DOHH2 (cell line): ENCODE measurements at regions not wholly inside any gene's neighbourhood (a gene's known extent, or its start where the extent isn't known, plus 50 kb on each side); places are given as distances from the start of the nearest gene placed in this dataset.

Experiments
- H3F3A ChIP-seq: fragments of 200-600 bp; sonication (generic), shearing (Covaris generic); 2 replicates; pipeline ENCODE4 v1.6.0; 2016; ENCODE audit warnings: antibody characterized with exemption, mild to moderate bottlenecking; ENCODE audit not compliant: control insufficient read depth, insufficient read depth
- H3K27ac ChIP-seq: fragments of 200-600 bp; sonication (generic); 2 replicates; pipeline ENCODE4 v1.5.1; 2014; ENCODE audit warnings: low read depth, mild to moderate bottlenecking, low read length, moderate library complexity
- H3K27me3 ChIP-seq: fragments of 200-600 bp; sonication (generic); 2 replicates; pipeline ENCODE4 v1.6.1; 2014; ENCODE audit warnings: mild to moderate bottlenecking, low read length, mixed read lengths; ENCODE audit not compliant: control insufficient read depth
- H3K36me3 ChIP-seq: fragments of 200-600 bp; sonication (generic); 2 replicates; pipeline ENCODE4 v1.6.1; 2014; ENCODE audit warnings: mild to moderate bottlenecking, low read length, moderate library complexity, mixed read lengths; ENCODE audit not compliant: control insufficient read depth
- H3K4me1 ChIP-seq: fragments of 200-600 bp; sonication (generic); 2 replicates; pipeline ENCODE4 v1.6.1; 2014; ENCODE audit warnings: mild to moderate bottlenecking, low read length, mixed read lengths; ENCODE audit not compliant: control insufficient read depth
- H3K4me2 ChIP-seq: fragments of 200-600 bp; sonication (generic); 2 replicates; pipeline ENCODE4 v1.6.0; 2014; ENCODE audit warnings: mild to moderate bottlenecking, low read length, moderate library complexity
- H3K4me3 ChIP-seq: fragments of 200-600 bp; sonication (generic); 2 replicates; pipeline ENCODE4 v1.5.1; 2014; ENCODE audit warnings: mild to moderate bottlenecking, low read length, mixed read lengths
- H3K79me2 ChIP-seq: fragments of 200-600 bp; sonication (generic); 2 replicates; pipeline ENCODE4 v1.6.1; 2014; ENCODE audit warnings: mild to moderate bottlenecking, low read length, mixed read lengths; ENCODE audit not compliant: control insufficient read depth
- H3K9me2 ChIP-seq: fragments of 200-600 bp; sonication (generic); replicated peaks from 2 replicates; pipeline ENCODE4 v1.6.1; 2014; ENCODE audit warnings: mild to moderate bottlenecking, low read length, mixed read lengths; ENCODE audit not compliant: control insufficient read depth
- H3K9me3 ChIP-seq: fragments of 200-600 bp; sonication (generic); 2 replicates; pipeline ENCODE4 v1.6.1; 2014; ENCODE audit warnings: antibody characterized with exemption, low read length, mixed read lengths; ENCODE audit not compliant: control insufficient read depth, insufficient read depth
- H4K20me1 ChIP-seq: fragments of 200-600 bp; sonication (generic); 2 replicates; pipeline ENCODE4 v1.6.0; 2014; ENCODE audit warnings: low read depth, mild to moderate bottlenecking, antibody characterized with exemption, low read length, moderate library complexity; ENCODE audit not compliant: control insufficient read depth, insufficient read depth
- CTCF ChIP-seq: fragments of 200-600 bp; sonication (generic); IDR thresholded peaks from one replicate; pipeline ENCODE4 v1.5.1; 2014; ENCODE audit warnings: antibody characterized with exemption, mild to moderate bottlenecking, low read depth, low read length; ENCODE audit not compliant: poor library complexity, severe bottlenecking
- EZH2phosphoT487 ChIP-seq: fragments of 200-600 bp; sonication (generic); IDR thresholded peaks from 2 replicates; pipeline ENCODE4 v1.6.1; 2017; ENCODE audit warnings: borderline replicate concordance, mild to moderate bottlenecking, antibody characterized with exemption, low read length, moderate library complexity, mixed read lengths

GRCh38 chr16:87129771-87130170 is 187.4 kb downstream of the C16orf95 start:
- Histone ChIP-seq H3K79me2 (no peaks in the 10 kb centered on the region), H3K4me1 (no peaks in the 10 kb centered on the region), H3F3A (no peaks in the 10 kb centered on the region), H3K36me3 (no peaks in the 10 kb centered on the region), H3K27ac (no peak overlapping the region), H3K9me2 (no peaks in the 10 kb centered on the region), H3K4me2 (no peak overlapping the region), H3K9me3 (peaks cover 1% of the 10 kb centered on the region; the same call in 1 of the 2 replicates), H4K20me1 (no peaks in the 10 kb centered on the region), H3K4me3 (no peak overlapping the region), H3K27me3 (no peaks in the 10 kb centered on the region)
- TF ChIP-seq EZH2phosphoT487, result no peak
- no peak for TF ChIP-seq CTCF

- Histone ChIP-seq H3K36me3 (no peaks in the 10 kb centered on the region), H3K9me3 (no peaks in the 10 kb centered on the region), H4K20me1 (no peaks in the 10 kb centered on the region), H3K4me1 (no peaks in the 10 kb centered on the region), H3F3A (no peaks in the 10 kb centered on the region), H3K4me3 (no peak overlapping the region), H3K27ac (no peak overlapping the region), H3K27me3 (no peaks in the 10 kb centered on the region), H3K79me2 (no peaks in the 10 kb centered on the region), H3K4me2 (no peak overlapping the region), H3K9me2 (no peaks in the 10 kb centered on the region)
- TF ChIP-seq EZH2phosphoT487, result no peak
These were observed 185.9 kb downstream of the C16orf95 start for GRCh38 chr16:87131061-87131995.

GRCh38 chr16:87131996-87132345 is 185.2 kb downstream of the C16orf95 start:
- no peak overlapping the region for H3K4me3 ChIP-seq
- H4K20me1 ChIP-seq, result no peaks in the 10 kb centered on the region
- no peaks in the 10 kb centered on the region for H3K9me3 ChIP-seq
- no peak overlapping the region for H3K27ac ChIP-seq
- no peak overlapping the region for H3K4me2 ChIP-seq
- no peaks in the 10 kb centered on the region for H3K79me2 ChIP-seq
- no peaks in the 10 kb centered on the region for H3K9me2 ChIP-seq
- H3K27me3 ChIP-seq, result no peaks in the 10 kb centered on the region
- no peaks in the 10 kb centered on the region for H3K4me1 ChIP-seq
- no peaks in the 10 kb centered on the region for H3F3A ChIP-seq
- H3K36me3 ChIP-seq, result no peaks in the 10 kb centered on the region
- TF ChIP-seq EZH2phosphoT487, result no peak
- TF ChIP-seq CTCF, result no peak

- Histone ChIP-seq H4K20me1 (no peaks in the 10 kb centered on the region), H3K27ac (no peak overlapping the region), H3K79me2 (no peaks in the 10 kb centered on the region), H3K4me2 (no peak overlapping the region), H3K36me3 (no peaks in the 10 kb centered on the region), H3F3A (no peaks in the 10 kb centered on the region), H3K4me3 (no peak overlapping the region), H3K4me1 (no peaks in the 10 kb centered on the region), H3K9me2 (no peaks in the 10 kb centered on the region), H3K9me3 (no peaks in the 10 kb centered on the region), H3K27me3 (no peaks in the 10 kb centered on the region)
- no peak for TF ChIP-seq EZH2phosphoT487
- no peak for TF ChIP-seq CTCF
These were observed 184.7 kb downstream of the C16orf95 start for GRCh38 chr16:87132361-87133014.
